ENCODE measurements at regions not wholly inside any gene's neighbourhood (a gene's known extent, or its start where the extent isn't known, plus 50 kb on each side); places are given as distances from the start of the nearest gene placed in this dataset.

- no peak overlapping the region for H3K4me3 ChIP-seq (replicated peaks; ENCODE audit: low read depth, low read length)
- no peak for DNase-seq (ENCODE audit: low read depth)
- TF ChIP-seq CTCF (IDR thresholded peaks at IDR 0.05; ENCODE audit: low read length, missing control alignments) = no peak
These were observed 67.3 kb downstream of the ADRA2C start for GRCh38 chr4:3833326-3833989.

DNA sequence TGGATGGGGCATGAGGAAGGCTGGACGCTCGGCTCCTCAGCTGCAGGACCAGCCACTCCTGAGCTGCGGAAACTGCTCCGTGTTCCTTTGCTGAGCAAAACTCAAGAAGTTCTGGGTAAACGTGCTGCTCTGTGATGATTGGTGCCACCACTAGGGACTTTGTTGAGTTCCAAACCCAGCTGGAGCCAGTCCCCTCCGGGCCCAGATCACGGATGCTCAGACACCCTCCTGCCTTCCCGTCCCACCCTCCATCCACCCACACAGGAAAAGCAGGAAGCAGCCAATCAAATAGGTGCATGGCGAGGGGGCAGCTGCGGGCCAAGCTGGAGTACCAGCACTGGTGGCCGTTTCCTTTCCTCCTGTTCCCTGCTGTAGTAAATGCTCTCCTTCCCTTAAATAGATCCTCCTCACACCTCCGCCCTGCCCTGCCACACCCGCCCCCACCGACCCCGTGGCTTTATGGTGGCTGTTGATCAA, 68.0 kb downstream of the ADRA2C start:
- TF ChIP-seq CTCF (IDR thresholded peaks at IDR 0.05; ENCODE audit: low read length, missing control alignments) = no peak
- no peak overlapping the region for H3K4me3 ChIP-seq (replicated peaks; ENCODE audit: low read depth, low read length)
- no peak for DNase-seq (ENCODE audit: low read depth)

DNA sequence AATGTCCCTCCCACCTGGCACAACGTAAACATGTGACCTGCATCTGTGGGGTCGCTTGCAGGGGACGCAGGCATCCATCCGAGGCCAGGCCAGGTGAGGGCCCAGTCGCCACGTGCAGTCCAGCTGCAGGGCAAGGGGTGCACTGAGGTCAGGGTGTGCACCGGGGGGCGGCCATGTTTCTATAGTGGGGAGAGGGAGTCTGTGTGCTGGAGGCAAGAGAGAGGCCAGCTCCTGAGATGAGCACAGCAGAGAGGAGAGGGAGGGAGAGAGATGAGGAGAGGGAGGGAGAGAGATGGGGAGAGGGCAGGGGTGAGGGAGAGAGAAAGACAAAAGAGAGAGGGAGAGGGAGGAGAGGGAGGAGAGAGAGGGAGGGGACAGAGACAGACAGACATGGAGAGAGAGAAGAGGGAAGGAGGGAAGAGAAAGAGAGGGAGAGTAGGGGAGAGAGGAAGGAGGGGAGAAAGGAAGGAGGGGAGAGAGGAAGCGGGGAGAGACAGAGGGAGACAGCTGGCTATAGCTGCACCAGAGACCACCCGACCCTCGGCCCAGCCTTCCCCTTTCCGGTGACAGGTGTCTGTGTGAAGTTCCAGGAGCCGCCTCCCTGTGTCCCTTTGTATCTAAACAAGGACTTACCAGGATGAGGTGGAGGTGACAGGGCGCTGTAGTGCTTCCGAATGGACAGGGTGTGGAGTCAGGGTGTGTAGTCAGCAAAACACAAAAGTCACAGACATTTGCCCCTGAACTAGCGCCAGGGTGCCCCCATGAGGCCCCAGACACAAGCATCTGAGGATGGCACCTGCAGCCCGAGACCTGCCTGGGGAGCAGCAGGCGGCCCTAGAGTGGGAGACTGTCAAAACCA, 68.7 kb downstream of the ADRA2C start:
- TF ChIP-seq CTCF (IDR thresholded peaks at IDR 0.05; ENCODE audit: low read length, missing control alignments) = no peak
- no peak overlapping the region for H3K4me3 ChIP-seq (replicated peaks; ENCODE audit: low read depth, low read length)
- no peak for DNase-seq (ENCODE audit: low read depth)

DNA sequence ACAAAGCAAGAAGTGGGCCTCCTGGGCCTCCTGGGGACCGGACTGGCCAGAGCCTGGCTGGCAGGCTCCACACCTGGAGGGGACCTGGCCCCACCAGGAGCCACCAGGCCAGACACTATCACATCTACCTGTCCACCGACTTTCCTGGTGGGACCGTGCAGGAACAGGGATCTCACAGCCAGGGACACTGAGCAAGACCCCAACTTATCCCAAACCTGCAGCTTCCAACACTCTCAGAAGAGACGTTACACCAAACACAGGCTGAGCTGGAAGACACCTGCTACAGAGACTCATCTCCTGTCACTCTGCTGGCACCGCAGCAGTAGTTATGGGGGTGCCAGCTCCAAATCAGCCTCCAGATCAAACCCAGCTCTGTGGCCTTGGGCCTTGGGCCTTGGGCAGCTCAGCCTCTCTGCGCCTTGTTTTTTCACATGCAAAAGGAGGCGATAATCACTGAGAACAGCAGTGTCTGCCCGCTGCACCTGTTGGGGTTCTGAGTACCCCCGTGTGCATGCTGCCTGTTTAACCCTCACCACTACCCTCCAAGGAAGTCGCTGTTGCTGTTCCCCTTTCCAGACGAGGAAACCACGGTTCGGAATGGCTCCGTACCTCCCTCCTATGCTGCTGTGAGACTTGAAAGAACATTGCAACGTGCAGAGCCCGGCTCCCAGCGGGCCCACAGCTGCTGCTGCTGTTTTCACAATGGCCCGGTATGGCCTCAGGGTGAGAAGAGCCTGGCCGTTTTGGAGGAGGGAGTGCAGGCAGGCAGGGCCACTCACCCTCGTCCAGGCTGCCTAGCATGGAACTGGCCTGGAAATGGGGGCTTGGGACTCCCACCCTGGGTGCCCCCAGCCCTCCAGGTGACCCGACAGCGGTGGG, 69.6 kb downstream of the ADRA2C start:
- DNase-seq (ENCODE audit: low read depth) = no peak
- no peak for TF ChIP-seq CTCF (IDR thresholded peaks at IDR 0.05; ENCODE audit: low read length, missing control alignments)
- no peak overlapping the region for H3K4me3 ChIP-seq (replicated peaks; ENCODE audit: low read depth, low read length)

DNA sequence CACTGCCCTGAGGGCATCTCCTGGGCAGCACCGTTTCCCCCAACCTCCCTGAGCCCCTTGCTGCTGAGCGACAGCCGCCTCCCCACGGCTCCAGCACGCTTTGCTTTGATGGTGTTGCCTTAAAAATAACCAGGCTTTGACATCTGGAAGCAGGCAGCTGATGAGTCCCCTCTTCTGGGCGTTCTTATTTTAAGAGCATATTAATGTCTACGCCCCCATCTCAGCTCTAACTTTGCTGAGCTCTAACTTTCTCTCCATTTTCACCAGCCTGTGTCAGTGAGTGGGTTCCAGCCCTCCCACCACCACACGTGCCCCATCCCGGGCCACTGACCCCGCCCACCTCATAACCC, 70.2 kb downstream of the ADRA2C start:
- H3K4me3 ChIP-seq (replicated peaks; ENCODE audit: low read depth, low read length) = no peak overlapping the region
- no peak for TF ChIP-seq CTCF (IDR thresholded peaks at IDR 0.05; ENCODE audit: low read length, missing control alignments)
- DNase-seq (ENCODE audit: low read depth) = no peak

DNA sequence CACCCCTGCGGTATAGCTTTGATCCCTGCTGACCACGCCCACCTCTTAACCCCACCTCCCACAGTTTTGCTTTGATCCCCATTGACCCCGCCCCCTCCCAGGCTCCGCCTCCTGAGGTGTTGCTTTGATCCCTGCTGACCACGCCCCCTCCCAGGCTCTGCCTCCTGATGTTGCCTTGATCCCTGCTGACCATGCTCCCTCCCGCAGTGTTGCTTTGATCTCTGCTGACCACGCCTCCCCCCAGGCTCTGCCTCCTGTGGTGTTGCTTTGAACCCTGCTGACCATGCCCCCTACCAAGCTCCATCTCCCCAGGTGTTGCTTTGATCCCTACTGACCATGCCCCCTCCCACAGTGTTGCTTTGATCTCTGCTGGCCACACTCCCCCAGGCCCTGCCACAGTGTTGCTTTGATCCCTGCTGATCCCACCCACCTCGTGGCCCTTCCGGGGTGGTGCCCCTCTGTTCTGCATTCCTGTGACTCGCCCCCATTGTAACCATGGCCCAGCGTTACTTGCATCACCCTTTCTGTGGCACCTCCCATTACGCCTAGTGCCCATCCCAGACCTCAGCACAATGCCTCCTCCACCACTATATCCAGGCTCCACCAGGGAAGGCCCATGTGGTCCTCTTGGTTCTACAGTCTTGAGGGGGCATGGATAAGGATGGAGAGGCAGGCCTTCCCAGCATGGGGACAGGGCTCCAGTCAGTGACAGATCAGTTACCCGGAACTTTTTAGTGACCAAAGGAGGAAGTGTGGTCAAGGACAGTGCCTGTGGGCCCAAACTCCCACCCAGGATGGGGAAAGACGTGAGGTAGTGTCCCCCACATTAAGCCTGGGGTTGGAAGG, 70.8 kb downstream of the ADRA2C start:
- DNase-seq (ENCODE audit: low read depth) = no peak
- no peak for TF ChIP-seq CTCF (IDR thresholded peaks at IDR 0.05; ENCODE audit: low read length, missing control alignments)
- H3K4me3 ChIP-seq (replicated peaks; ENCODE audit: low read depth, low read length) = no peak overlapping the region
